ENCODE measurements at regions not wholly inside any gene's neighbourhood (a gene's known extent, or its start where the extent isn't known, plus 50 kb on each side); places are given as distances from the start of the nearest gene placed in this dataset.
"Not testable (repeated sequence)": the region's sequence is repeated elsewhere in the genome, so short reads cannot be mapped to it uniquely, and the experiment has no call there.

GRCh38 chr1:238752327-238752726 is 634.0 kb upstream of the CHRM3 start:
- no peak for DNase-seq

GRCh38 chr1:238745069-238745468 is 641.3 kb upstream of the CHRM3 start:
- DNase-seq = no peak

DNA sequence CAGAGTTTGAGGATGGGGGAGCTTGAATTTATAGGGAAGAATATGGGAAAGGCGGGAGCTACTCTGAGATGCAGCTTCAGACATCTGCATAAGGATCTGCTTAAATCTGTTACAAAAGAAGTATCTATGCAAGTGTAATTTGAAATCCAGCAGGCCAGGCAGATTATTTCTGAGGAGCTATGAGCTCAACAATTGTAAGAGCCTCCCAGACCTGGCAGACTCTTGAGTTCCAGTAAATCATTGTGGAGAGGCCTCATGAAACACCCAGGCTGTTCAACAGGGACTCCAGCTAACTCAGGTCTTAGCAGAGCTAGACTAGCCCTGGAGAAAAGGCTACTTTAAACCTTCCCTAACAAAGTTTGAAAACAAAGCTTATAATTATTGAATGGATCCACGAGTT is 647.5 kb upstream of the CHRM3 start:
- no peak for DNase-seq

DNA sequence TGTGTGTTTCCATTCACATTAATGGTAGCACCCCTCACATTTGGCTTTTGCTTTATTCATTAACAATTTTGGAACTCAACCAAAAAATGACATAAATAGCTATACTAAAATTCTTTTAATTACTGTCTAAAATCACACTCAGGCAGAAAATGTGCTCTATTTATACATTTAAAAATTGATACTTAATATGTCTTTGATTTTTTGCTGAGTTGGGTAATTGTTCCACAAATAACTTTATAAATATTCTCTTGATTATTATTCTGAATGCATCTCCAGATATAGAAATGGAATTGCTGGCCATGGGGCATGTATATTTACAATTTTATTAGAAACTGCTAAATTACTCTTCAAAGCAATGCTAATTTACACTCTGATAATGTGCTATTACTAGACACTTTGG is 658.7 kb upstream of the CHRM3 start:
- DNase-seq = no peak

DNA sequence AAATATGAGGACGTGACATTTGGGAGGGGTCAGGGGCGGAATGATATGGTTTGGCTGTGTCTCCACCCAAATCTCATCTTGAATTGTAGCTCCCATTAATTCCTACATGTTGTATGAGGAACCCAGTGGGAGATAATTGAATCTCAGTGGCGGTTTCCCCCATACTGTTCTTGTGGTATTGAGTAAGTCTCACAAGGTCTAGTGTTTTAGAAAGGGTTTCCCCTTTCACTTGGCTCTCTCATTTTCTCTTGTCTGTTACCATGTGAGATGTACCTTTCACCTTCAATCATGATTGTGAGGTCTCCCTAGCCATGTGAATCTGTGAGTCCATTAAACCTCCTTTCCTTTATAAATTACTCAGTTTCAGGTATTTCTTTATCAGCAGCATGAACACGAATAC is 663.6 kb upstream of the CHRM3 start:
- no peak for DNase-seq

DNA sequence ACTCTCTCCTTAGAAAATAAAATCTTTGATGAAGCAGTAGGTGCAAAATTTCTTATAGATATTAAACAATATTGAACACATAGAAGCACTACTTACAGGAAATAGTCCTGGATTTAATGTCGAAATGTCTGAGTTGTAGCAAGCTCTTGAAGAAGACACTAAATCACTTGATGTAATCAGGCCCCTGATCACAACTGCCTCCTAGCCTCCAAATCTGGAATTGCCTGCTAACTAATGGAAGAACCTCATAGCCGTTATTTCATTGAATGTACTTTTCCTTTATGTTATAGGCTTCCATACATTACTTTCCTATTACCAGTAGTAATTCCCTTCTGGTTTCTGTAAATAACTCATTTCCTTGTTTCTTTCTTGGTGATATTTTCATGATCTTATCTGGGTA is 675.7 kb upstream of the CHRM3 start:
- no peak for DNase-seq

- no peak for DNase-seq
Measured at GRCh38 chr1:238701024-238701423, 685.3 kb upstream of the CHRM3 start.

DNA sequence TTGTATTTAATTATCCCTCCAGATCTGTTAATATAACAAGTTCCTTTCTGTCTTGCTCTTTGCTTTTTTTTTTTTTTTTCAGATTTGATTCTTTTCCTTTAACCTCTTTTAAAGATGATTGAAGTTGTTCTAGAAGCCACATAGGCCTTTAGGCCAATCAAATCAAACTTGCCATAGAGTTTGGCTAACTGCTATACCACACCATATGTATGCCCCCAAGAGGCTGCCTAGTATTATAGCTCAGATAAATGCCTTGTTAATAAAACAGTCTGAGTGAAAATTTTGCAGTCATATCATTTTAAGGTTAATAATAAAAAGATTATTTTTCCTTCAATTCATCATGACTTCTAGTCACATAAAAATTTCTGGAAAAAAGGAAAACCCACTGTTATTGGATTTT is 696.0 kb upstream of the CHRM3 start:
- DNase-seq = no peak

DNA sequence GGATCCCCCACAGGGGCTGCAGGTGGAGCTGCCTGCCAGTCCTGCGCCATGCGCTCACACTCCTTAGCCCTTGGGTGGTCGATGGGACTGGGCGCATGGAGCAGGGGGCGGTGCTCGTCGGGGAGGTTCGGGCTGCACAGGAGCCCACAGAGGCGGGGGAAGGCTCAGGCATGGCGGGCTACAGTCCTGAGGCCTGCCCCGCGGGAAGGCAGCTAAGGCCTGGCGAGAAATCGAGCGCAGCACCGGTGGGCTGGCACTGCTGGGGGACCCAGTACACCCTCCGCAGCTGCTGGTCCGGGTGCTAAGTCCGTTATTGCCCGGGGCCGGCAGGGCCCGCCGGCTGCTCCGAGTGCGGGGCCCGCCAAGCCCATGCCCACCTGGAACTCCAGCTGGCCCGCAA is 701.8 kb upstream of the CHRM3 start:
- not testable (repeated sequence) for DNase-seq

GRCh38 chr1:238681451-238681850 is 704.9 kb upstream of the CHRM3 start:
- no peak for DNase-seq

GRCh38 chr1:238681021-238681420 is 705.3 kb upstream of the CHRM3 start:
- DNase-seq = no peak

- no peak for DNase-seq
Measured at GRCh38 chr1:238677567-238677966, 708.8 kb upstream of the CHRM3 start.

DNA sequence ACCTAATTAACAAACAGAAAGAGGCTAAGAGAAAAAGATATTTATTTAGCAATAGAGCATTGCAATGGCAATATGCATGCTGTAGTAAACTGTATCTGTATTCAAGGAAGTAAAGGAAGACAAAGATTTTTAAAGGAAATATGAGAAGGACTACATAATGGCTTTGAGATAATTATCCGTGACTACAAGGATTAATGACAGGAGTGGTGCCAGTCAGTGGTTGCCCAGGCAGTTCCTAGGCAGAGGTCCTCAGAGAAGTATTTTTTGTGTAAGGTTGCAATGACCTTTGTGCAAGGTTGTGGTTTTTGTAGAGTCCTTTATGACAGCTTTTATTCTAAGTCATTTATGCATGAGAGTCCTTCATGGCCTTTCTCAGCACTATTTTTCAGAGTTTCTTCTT is 711.1 kb upstream of the CHRM3 start:
- DNase-seq = no peak

GRCh38 chr1:238674316-238674715 is 712.1 kb upstream of the CHRM3 start:
- DNase-seq = no peak

GRCh38 chr1:238673561-238673960 is 712.8 kb upstream of the CHRM3 start:
- DNase-seq = no peak

GRCh38 chr1:238672806-238673205 is 713.6 kb upstream of the CHRM3 start:
- no peak for DNase-seq

- DNase-seq = no peak
Measured at GRCh38 chr1:238672262-238672661, 714.1 kb upstream of the CHRM3 start.

- no peak for DNase-seq
Measured at GRCh38 chr1:238664139-238664538, 722.2 kb upstream of the CHRM3 start.

DNA sequence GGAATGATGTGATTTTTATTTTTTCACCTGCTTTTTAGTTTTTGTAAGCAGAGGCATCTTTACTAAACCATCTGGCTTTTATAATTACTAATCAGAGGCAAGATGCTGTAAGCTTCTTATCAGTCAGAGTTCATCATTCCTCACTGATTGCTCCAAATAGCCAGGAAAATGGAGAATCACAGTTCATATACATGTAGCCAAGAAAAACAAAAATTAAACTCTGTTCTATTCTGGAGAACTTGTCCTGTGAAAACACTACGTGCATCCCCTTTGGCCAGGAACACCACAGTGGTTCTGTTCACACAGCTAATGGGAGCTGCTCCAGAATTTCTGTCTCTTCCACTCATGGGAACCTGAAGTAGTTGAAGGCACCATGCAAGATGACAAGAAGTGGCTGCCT is 725.5 kb upstream of the CHRM3 start:
- no peak for DNase-seq

DNA sequence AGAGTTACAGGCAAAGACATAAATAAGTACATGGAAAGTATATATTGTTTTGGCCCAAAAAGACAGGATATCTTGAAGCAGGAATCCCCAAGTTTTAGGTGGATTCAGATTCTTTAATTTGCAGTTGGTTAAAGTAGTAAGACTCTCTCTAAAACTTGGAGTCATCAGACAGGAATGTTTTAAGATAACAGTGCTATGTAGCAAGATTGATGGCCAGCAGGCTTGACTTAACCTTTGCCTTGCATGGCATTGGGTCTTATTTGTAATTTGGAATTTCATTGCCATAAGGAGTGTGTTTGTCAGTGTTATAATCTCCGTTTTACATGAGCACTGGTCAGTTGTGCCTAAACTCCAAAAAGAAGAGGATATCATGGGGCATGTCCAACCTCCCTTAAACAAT is 727.6 kb upstream of the CHRM3 start:
- no peak for DNase-seq

GRCh38 chr1:238653693-238654321 is 732.6 kb upstream of the CHRM3 start:
- DNase-seq = no peak

GRCh38 chr1:238652346-238652968 is 733.9 kb upstream of the CHRM3 start:
- DNase-seq = no peak

DNA sequence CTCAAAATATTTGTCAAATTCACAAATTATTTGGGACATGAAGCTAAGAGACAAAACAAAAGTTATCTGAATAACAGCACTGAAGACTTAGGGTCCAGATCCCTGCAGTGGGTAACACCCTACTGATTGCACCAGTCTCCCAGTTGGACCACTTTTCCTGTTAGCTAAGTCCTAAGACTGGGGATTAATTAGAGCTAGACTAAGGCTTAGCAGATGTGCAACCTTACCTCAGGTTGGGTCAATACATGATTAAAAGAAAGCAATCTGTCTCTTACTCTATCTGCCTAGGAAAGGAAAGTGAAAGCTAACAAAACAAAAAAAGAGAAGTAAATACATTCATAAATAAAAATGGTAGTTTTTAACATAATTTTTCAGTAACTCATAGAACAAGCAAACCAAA is 737.2 kb upstream of the CHRM3 start:
- DNase-seq = no peak

DNA sequence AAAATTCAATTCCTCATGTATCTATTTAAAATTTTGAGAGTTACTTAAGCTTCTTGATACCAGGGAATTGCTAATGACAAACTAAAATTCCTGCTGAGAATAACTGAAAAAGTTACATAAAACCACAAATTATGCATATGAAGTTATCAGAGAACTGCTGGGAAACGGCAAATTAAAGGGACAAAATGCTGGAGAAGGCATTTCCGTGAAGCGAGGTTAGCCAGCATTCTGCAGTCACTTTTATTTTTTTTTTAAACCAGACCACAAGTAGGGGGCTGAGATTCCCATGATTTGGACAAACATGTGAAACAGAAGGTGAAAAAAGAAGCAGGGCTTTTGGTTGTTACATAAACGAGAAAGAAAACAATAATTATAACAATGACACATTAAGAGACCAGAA is 737.6 kb upstream of the CHRM3 start:
- DNase-seq = no peak

DNA sequence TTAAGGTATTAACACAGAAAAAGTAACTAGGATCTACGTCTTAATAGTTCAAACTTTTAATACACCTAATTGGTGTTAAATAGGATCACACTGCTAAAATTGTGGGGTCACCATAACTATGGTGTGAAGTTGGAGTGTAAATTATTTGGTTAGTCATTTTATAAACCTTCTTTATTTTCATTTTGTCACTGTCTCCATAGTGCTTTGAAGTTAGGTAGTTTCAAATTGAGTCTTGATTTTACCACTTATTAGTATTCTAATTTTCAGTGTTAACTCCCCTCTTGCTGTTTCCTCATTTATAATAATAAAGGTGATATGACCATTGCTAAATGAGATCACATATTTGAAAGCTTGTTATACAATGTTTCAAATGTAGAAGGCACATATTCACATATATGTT is 738.1 kb upstream of the CHRM3 start:
- DNase-seq = no peak
